Liver (tissue), 3 donors: ENCODE measurements at regions not wholly inside any gene's neighbourhood (a gene's known extent, or its start where the extent isn't known, plus 50 kb on each side); places are given as distances from the start of the nearest gene placed in this dataset.

ENCODE experiments used
- CTCF ChIP-seq: fragments of 150-350 bp; IDR thresholded peaks from 2 replicates; pipeline ENCODE4 v1.5.1; 2017; ENCODE audit warnings: improper control_type of control experiment, low read depth, low read length; ENCODE audit not compliant: missing input control
- GABPA ChIP-seq, 2 donors: IDR thresholded peaks in 1 of 2; conservative IDR thresholded peaks in 1 of 2; 2 replicates each; pipeline ENCODE4 v1.6.1; 2016; ENCODE audit warnings: antibody characterized with exemption in 2 of 2, mild to moderate bottlenecking in 1 of 2, moderate library complexity in 1 of 2
- JUND ChIP-seq, 2 donors: IDR thresholded peaks; 2 replicates each; pipeline ENCODE4 v1.6.1; 2016; ENCODE audit warnings: antibody characterized with exemption in 2 of 2
- RAD21 ChIP-seq, 2 donors: IDR thresholded peaks; 2 replicates each; pipeline ENCODE4 v1.6.1; 2016; ENCODE audit warnings: antibody characterized with exemption in 2 of 2, mild to moderate bottlenecking in 2 of 2
- REST ChIP-seq: IDR thresholded peaks from 2 replicates; pipeline ENCODE4 v1.6.1; 2016; ENCODE audit warnings: antibody characterized with exemption, mild to moderate bottlenecking
- donor health status: healthy.
- donor health status: healthy.

GRCh38 chr13:60936281-60936680, 479.4 kb downstream of the PCDH20 start:
- TF ChIP-seq GABPA (IDR thresholded peaks at IDR 0.05 in 1 of 2, conservative IDR thresholded peaks at IDR 0.05 in 1 of 2) (no peak), RAD21 (IDR thresholded peaks at IDR 0.05) (no peak), JUND (IDR thresholded peaks at IDR 0.05) (no peak), CTCF (no peak), REST (no peak)
